Neuronal stem cell (in vitro differentiated cells): ENCODE measurements at regions not wholly inside any gene's neighbourhood (a gene's known extent, or its start where the extent isn't known, plus 50 kb on each side); places are given as distances from the start of the nearest gene placed in this dataset.

ENCODE experiments used
- DNase-seq: peaks from one replicate; pipeline ENCODE4 v3.0.0-alpha.2; 2013; ENCODE audit warnings: low spot score
- H2AFZ ChIP-seq: one replicate; pipeline ENCODE4 v1.6.1; 2013; ENCODE audit warnings: mild to moderate bottlenecking, low read length, inconsistent platforms
- H2AK5ac ChIP-seq: 2 replicates; pipeline ENCODE4 v1.6.1; 2013; ENCODE audit warnings: low read depth, mild to moderate bottlenecking, inconsistent platforms, low read length, moderate library complexity, mixed read lengths
- H2BK120ac ChIP-seq: 2 replicates; pipeline ENCODE4 v1.6.1; 2013; ENCODE audit warnings: low read depth, mild to moderate bottlenecking, inconsistent platforms, low read length, moderate library complexity, mixed read lengths
- H2BK12ac ChIP-seq: one replicate; pipeline ENCODE4 v1.6.1; 2013; ENCODE audit warnings: low read length, inconsistent platforms
- H2BK15ac ChIP-seq: 2 replicates; pipeline ENCODE4 v1.6.1; 2013; ENCODE audit warnings: mild to moderate bottlenecking, low read length, inconsistent platforms, mixed read lengths
- H2BK5ac ChIP-seq: one replicate; pipeline ENCODE4 v1.6.1; 2013; ENCODE audit warnings: inconsistent platforms, mild to moderate bottlenecking, low read length, moderate library complexity
- H3K14ac ChIP-seq: one replicate; pipeline ENCODE4 v1.6.1; 2013; ENCODE audit warnings: low read length, inconsistent platforms
- H3K18ac ChIP-seq: 2 replicates; pipeline ENCODE4 v1.6.1; 2013; ENCODE audit warnings: low read length, inconsistent platforms
- H3K23ac ChIP-seq: 2 replicates; pipeline ENCODE4 v1.6.1; 2013; ENCODE audit warnings: low read depth, mild to moderate bottlenecking, mixed read lengths, low read length, inconsistent platforms; ENCODE audit not compliant: poor library complexity
- H3K27ac ChIP-seq: replicated peaks from 3 replicates; pipeline ENCODE4 v1.5.1; 2013; ENCODE audit warnings: low read length, inconsistent platforms
- H3K27me3 ChIP-seq, 3 experiments: 2 replicates each; pipeline ENCODE4 v1.6.1; 2013; ENCODE audit warnings: low read length in 3 of 3, mild to moderate bottlenecking in 2 of 3, inconsistent platforms in 1 of 3, low read depth in 1 of 3, mixed read lengths in 1 of 3, moderate library complexity in 1 of 3; ENCODE audit not compliant: control insufficient read depth in 3 of 3, insufficient read depth in 3 of 3
- H3K36me3 ChIP-seq, 2 donors: replicated peaks in 1 of 2; 2 replicates each; pipeline ENCODE4 v1.6.1; 2013; ENCODE audit warnings: low read length in 2 of 2; ENCODE audit not compliant: control insufficient read depth in 2 of 2, insufficient read depth in 2 of 2
- H3K4ac ChIP-seq: 2 replicates; pipeline ENCODE4 v1.6.1; 2013; ENCODE audit warnings: inconsistent platforms, mild to moderate bottlenecking, low read length, moderate library complexity
- H3K4me1 ChIP-seq, 2 donors: 1 replicate in 1 of 2; 2 replicates in 1 of 2; pipeline ENCODE4 v1.6.1; 2013; ENCODE audit warnings: low read length in 2 of 2, low read depth in 1 of 2; ENCODE audit not compliant: control insufficient read depth in 2 of 2, insufficient read depth in 1 of 2
- H3K4me2 ChIP-seq: one replicate; pipeline ENCODE4 v1.6.1; 2013; ENCODE audit warnings: mild to moderate bottlenecking, low read length, inconsistent platforms; ENCODE audit not compliant: insufficient read depth, poor library complexity, severe bottlenecking
- H3K4me3 ChIP-seq, 2 donors: 2 replicates each; pipeline ENCODE4 v1.5.1; 2013; ENCODE audit warnings: low read length in 2 of 2, mild to moderate bottlenecking in 2 of 2, inconsistent platforms in 1 of 2, moderate library complexity in 1 of 2
- H3K79me1 ChIP-seq: one replicate; pipeline ENCODE4 v1.6.1; 2013; ENCODE audit warnings: low read depth, mild to moderate bottlenecking, inconsistent platforms, low read length, moderate library complexity
- H3K9ac ChIP-seq: one replicate; pipeline ENCODE4 v1.6.1; 2013; ENCODE audit warnings: mild to moderate bottlenecking, low read depth, low read length, inconsistent platforms; ENCODE audit not compliant: poor library complexity
- H3K9me3 ChIP-seq, 2 donors: replicated peaks in 1 of 2; 2 replicates each; pipeline versions ENCODE3 to v1.6.1; 2013; ENCODE audit warnings: low read length in 2 of 2, mild to moderate bottlenecking in 2 of 2, inconsistent platforms in 1 of 2, low read depth in 1 of 2, mixed read lengths in 1 of 2, moderate library complexity in 1 of 2; ENCODE audit not compliant: control insufficient read depth in 2 of 2, insufficient read depth in 1 of 2
- H4K8ac ChIP-seq: one replicate; pipeline ENCODE4 v1.6.1; 2013; ENCODE audit warnings: low read depth, mild to moderate bottlenecking, inconsistent platforms, low read length, moderate library complexity
- H4K91ac ChIP-seq: one replicate; pipeline ENCODE4 v1.6.1; 2013; ENCODE audit warnings: low read length, low read depth, mild to moderate bottlenecking, inconsistent platforms; ENCODE audit not compliant: poor library complexity
- WGBS, 2 donors: extraction: QIAGEN DNeasy Blood & Tissue Kit; methylation state at CpG; one replicate each; pipeline ENCODE4 v1.1.7; 2013; ENCODE audit warnings: missing lambda C conversion rate in 2 of 2, mixed read lengths in 1 of 2; ENCODE audit not compliant: insufficient read length in 2 of 2, insufficient replicate concordance in 1 of 2; ENCODE audit errors: extremely low coverage in 2 of 2; 5-methylcytosine and 5-hydroxymethylcytosine counted together

DNA sequence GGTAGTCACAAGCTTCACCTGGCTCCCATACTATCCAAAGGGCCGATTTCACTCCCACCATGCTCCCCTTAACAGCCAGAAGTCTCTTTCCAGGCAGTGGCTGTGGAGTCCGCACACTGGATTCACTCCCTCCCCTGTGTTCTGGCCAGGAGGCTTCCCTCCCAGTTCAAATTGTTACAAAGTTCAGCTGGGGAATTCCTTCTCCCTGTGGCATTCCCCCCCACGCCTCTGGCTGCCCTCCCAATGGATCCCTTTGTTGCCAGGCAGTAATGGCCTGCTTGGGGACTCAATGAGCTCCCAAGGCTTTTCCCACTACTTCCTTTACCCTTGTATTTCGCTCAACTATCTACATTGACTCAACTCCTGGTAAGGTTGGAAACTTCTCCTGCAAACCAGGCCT is 1921.4 kb upstream of the PCDH20 start:
- Histone ChIP-seq H2AK5ac (no peak overlapping the region), H3K27me3 (no peaks in the 10 kb centered on the region), H3K79me1 (no peaks in the 10 kb centered on the region), H3K36me3 (no peaks in the 10 kb centered on the region), H2AFZ (peak overlapping the region; percentile 4), H3K23ac (no peak overlapping the region), H2BK5ac (no peak overlapping the region), H3K14ac (no peak overlapping the region), H3K4me2 (no peak overlapping the region), H2BK120ac (no peak overlapping the region), H4K8ac (no peak overlapping the region), H3K4me1 (no peaks in the 10 kb centered on the region), H3K4ac (no peak overlapping the region), H2BK15ac (no peak overlapping the region), H3K27ac (no peak overlapping the region), H3K18ac (no peak overlapping the region), H4K91ac (no peak overlapping the region), H3K9ac (no peak overlapping the region), H3K4me3 (no peak overlapping the region), H3K9me3 (no peaks in the 10 kb centered on the region), H2BK12ac (no peak overlapping the region)
- no CpG with 5 or more reads among the region's 4 CpGs for WGBS, 2 donors
- DNase-seq: no peak

GRCh38 chr13:63336549-63336948 is 1920.9 kb upstream of the PCDH20 start:
- no peaks in the 10 kb centered on the region for H3K36me3 ChIP-seq
- WGBS, 2 donors: no CpG with 5 or more reads among the region's 1 CpG

GRCh38 chr13:63327584-63327983 is 1911.9 kb upstream of the PCDH20 start:
- Histone ChIP-seq H3K79me1 (no peaks in the 10 kb centered on the region), H3K27me3 (no peaks in the 10 kb centered on the region), H2AK5ac (no peak overlapping the region), H3K4me2 (no peak overlapping the region), H3K23ac (no peak overlapping the region), H4K91ac (no peak overlapping the region), H2BK15ac (no peak overlapping the region), H2BK12ac (no peak overlapping the region), H2BK120ac (no peak overlapping the region), H3K4me1 (no peaks in the 10 kb centered on the region), H2AFZ (no peak overlapping the region), H3K4ac (no peak overlapping the region), H3K27ac (no peak overlapping the region), H3K9me3 (no peaks in the 10 kb centered on the region), H3K14ac (no peak overlapping the region), H3K4me3 (no peak overlapping the region), H4K8ac (no peak overlapping the region), H3K18ac (no peak overlapping the region), H2BK5ac (no peak overlapping the region), H3K9ac (no peak overlapping the region), H3K36me3 (no peaks in the 10 kb centered on the region)
- DNase-seq: no peak
- no CpG with 5 or more reads among the region's 1 CpG for WGBS, 2 donors

More at GRCh38 chr13:63336549-63336948, 1920.9 kb upstream of the PCDH20 start:
- H3K4me1 ChIP-seq: no peaks in the 10 kb centered on the region
- H3K14ac ChIP-seq: no peak overlapping the region
- no peak overlapping the region for H3K9ac ChIP-seq
- DNase-seq: no peak
- no peak overlapping the region for H2AK5ac ChIP-seq
- H4K8ac ChIP-seq: no peak overlapping the region
- no peak overlapping the region for H3K18ac ChIP-seq
- H3K23ac ChIP-seq: no peak overlapping the region
- H2BK12ac ChIP-seq: no peak overlapping the region
- no peaks in the 10 kb centered on the region for H3K79me1 ChIP-seq
- no peak overlapping the region for H2BK5ac ChIP-seq
- H2BK120ac ChIP-seq: no peak overlapping the region
- no peaks in the 10 kb centered on the region for H3K9me3 ChIP-seq
- H3K4me2 ChIP-seq: no peak overlapping the region
- H3K4me3 ChIP-seq: no peak overlapping the region
- no peak overlapping the region for H2BK15ac ChIP-seq
- no peak overlapping the region for H3K27ac ChIP-seq
- H3K4ac ChIP-seq: no peak overlapping the region
- no peak overlapping the region for H4K91ac ChIP-seq
- no peaks in the 10 kb centered on the region for H3K27me3 ChIP-seq
- H2AFZ ChIP-seq: no peak overlapping the region

- no peak overlapping the region for H2BK12ac ChIP-seq
- no peaks in the 10 kb centered on the region for H3K27me3 ChIP-seq
- H3K27ac ChIP-seq: no peak overlapping the region
- H3K9ac ChIP-seq: no peak overlapping the region
- H2BK5ac ChIP-seq: no peak overlapping the region
- no peak overlapping the region for H4K91ac ChIP-seq
- no peak for DNase-seq
- H3K4me3 ChIP-seq: no peak overlapping the region
- H3K18ac ChIP-seq: no peak overlapping the region
- H2AK5ac ChIP-seq: no peak overlapping the region
- no peaks in the 10 kb centered on the region for H3K79me1 ChIP-seq
- H4K8ac ChIP-seq: no peak overlapping the region
- no peaks in the 10 kb centered on the region for H3K4me1 ChIP-seq
- H3K4ac ChIP-seq: no peak overlapping the region
- H3K36me3 ChIP-seq: no peaks in the 10 kb centered on the region
- H3K4me2 ChIP-seq: no peak overlapping the region
- no peak overlapping the region for H2AFZ ChIP-seq
- no peak overlapping the region for H2BK15ac ChIP-seq
- H3K23ac ChIP-seq: no peak overlapping the region
- H3K14ac ChIP-seq: no peak overlapping the region
- no CpG with 5 or more reads among the region's 2 CpGs for WGBS, 2 donors
- no peak overlapping the region for H2BK120ac ChIP-seq
- no peaks in the 10 kb centered on the region for H3K9me3 ChIP-seq
Measured at GRCh38 chr13:63323441-63323840, 1907.8 kb upstream of the PCDH20 start.
